A673 (cell line): ENCODE measurements at regions not wholly inside any gene's neighbourhood (a gene's known extent, or its start where the extent isn't known, plus 50 kb on each side); places are given as distances from the start of the nearest gene placed in this dataset.

Experiments used
- CTCF ChIP-seq: fragments of 300-800, 200-600 bp; sonication (generic); conservative IDR thresholded peaks from 2 replicates; pipeline ENCODE4 v1.5.1; 2017; ENCODE audit warnings: low read depth, mild to moderate bottlenecking, antibody characterized with exemption, low read length, moderate library complexity, mixed read lengths
- EZH2 ChIP-seq: fragments of 200-600 bp; sonication (generic); IDR thresholded peaks from 2 replicates; pipeline ENCODE4 v1.6.1; 2017; ENCODE audit warnings: borderline replicate concordance, low read depth, mild to moderate bottlenecking, mixed read lengths, antibody characterized with exemption, low read length; ENCODE audit not compliant: poor library complexity, severe bottlenecking

- TF ChIP-seq CTCF (no peak), EZH2 (no peak)
These were observed 213.7 kb downstream of the SAMD5 start for GRCh38 chr6:147722158-147722557.
